GM18870 (cell line): ENCODE measurements at regions not wholly inside any gene's neighbourhood (a gene's known extent, or its start where the extent isn't known, plus 50 kb on each side); places are given as distances from the start of the nearest gene placed in this dataset.

ENCODE experiments used
- ATAC-seq: cut with Tn5 transposase; IDR thresholded peaks from one replicate; pipeline ENCODE4 v1.9.1; 2021; ENCODE audit warnings: moderate library complexity; ENCODE audit not compliant: unreplicated experiment

- ATAC-seq, result no peak
Measured at GRCh38 chr5:82384034-82384750, 106.0 kb upstream of the RPS23 start.

GRCh38 chr5:82381591-82381990 lies 103.4 kb upstream of the RPS23 start:
- no peak for ATAC-seq

GRCh38 chr5:82376307-82376706 lies 98.2 kb upstream of the RPS23 start:
- no peak for ATAC-seq

- ATAC-seq, result no peak
Measured at GRCh38 chr5:82375488-82376244, 97.5 kb upstream of the RPS23 start.

- ATAC-seq, result peak; percentile 88
Measured at GRCh38 chr5:82374637-82375036, 96.5 kb upstream of the RPS23 start.

- ATAC-seq, result no peak
Measured at GRCh38 chr5:82367930-82368329, 89.8 kb upstream of the RPS23 start.

- no peak for ATAC-seq
Measured at GRCh38 chr5:82365744-82366228, 87.6 kb upstream of the RPS23 start.

GRCh38 chr5:82365026-82365425 lies 86.9 kb upstream of the RPS23 start:
- no peak for ATAC-seq

GRCh38 chr5:82364497-82364896 lies 86.3 kb upstream of the RPS23 start:
- ATAC-seq, result no peak

GRCh38 chr5:82363524-82363923 lies 85.4 kb upstream of the RPS23 start:
- ATAC-seq, result no peak

- ATAC-seq, result no peak
Measured at GRCh38 chr5:82362636-82363035, 84.5 kb upstream of the RPS23 start.

GRCh38 chr5:82360022-82360421 lies 81.9 kb upstream of the RPS23 start:
- no peak for ATAC-seq

- no peak for ATAC-seq
Measured at GRCh38 chr5:82359272-82359671, 81.1 kb upstream of the RPS23 start.

- no peak for ATAC-seq
Measured at GRCh38 chr5:82358457-82358856, 80.3 kb upstream of the RPS23 start.

GRCh38 chr5:82356808-82357671 lies 78.9 kb upstream of the RPS23 start:
- peak; percentile 67 for ATAC-seq

GRCh38 chr5:82356021-82356420 lies 77.9 kb upstream of the RPS23 start:
- no peak for ATAC-seq

- no peak for ATAC-seq
Measured at GRCh38 chr5:82355496-82355895, 77.3 kb upstream of the RPS23 start.

GRCh38 chr5:82355053-82355452 lies 76.9 kb upstream of the RPS23 start:
- no peak for ATAC-seq

GRCh38 chr5:82354543-82354942 lies 76.4 kb upstream of the RPS23 start:
- ATAC-seq, result no peak

- ATAC-seq, result no peak
Measured at GRCh38 chr5:82353522-82353921, 75.4 kb upstream of the RPS23 start.

- no peak for ATAC-seq
Measured at GRCh38 chr5:82352146-82352791, 74.1 kb upstream of the RPS23 start.
